K562 (cell line): ENCODE measurements at regions not wholly inside any gene's neighbourhood (a gene's known extent, or its start where the extent isn't known, plus 50 kb on each side); places are given as distances from the start of the nearest gene placed in this dataset.

ENCODE experiments used
- ATAC-seq: fragments of 200-7000 bp; cut with Tn5 transposase; 3 replicates; pipeline ENCODE4 v1.9.1; 2020; ENCODE audit warnings: moderate library complexity
- BruUV-seq: library from RNA; stranded (reverse); fragments of 400-500 nt; replicated peaks from 2 replicates; lab custom pipeline; 2021; lab: Mats Ljungman, UMichigan
- CTCF ChIA-PET: fragments of 300-600 bp; formaldehyde crosslinking; extraction: SDS; loops from one replicate; lab custom pipeline; 2021; ENCODE audit warnings: low intra/inter-chr PET ratio; lab: Yijun Ruan, JAX
- POLR2A ChIA-PET: fragments of 300-600, 350-650 bp; sonication (Branson Sonifier 250); formaldehyde crosslinking; extraction: SDS; loops from one replicate; lab custom pipeline; 2021; ENCODE audit warnings: antibody characterized with exemption, inconsistent platforms; lab: Yijun Ruan, JAX
- DNase-seq, 4 experiments: peaks; one replicate each; pipeline versions ENCODE4 v3.0.0 to v3.0.0-alpha.2; 2011 to 2018; ENCODE audit warnings: low spot score in 3 of 4, mixed read lengths in 3 of 4; ENCODE audit errors: extremely low read depth in 1 of 4
- FAIRE-seq: peaks from 2 replicates; lab custom pipeline; 2011; peaks lifted over from hg19 to GRCh38; lab: Jason Lieb, UNC
- H2AFZ ChIP-seq: 2 replicates; pipeline ENCODE4 v1.6.0; 2011; ENCODE audit warnings: low read depth, low read length, control low read depth, inconsistent platforms
- H3K27ac ChIP-seq: fragments of 200-600 bp; 3 replicates; pipeline ENCODE4 v1.8.0; 2011; ENCODE audit warnings: low read depth, mild to moderate bottlenecking, control low read depth, inconsistent platforms, low read length, moderate library complexity, mixed read lengths; ENCODE audit errors: extremely low read depth
- H3K27me3 ChIP-seq, 2 experiments: fragments of 300-600 bp in 1 of 2; 2 replicates in 1 of 2; 3 replicates in 1 of 2; pipeline versions ENCODE4 v1.6.0 to v1.8.0; 2011; ENCODE audit warnings: inconsistent platforms in 2 of 2, low read length in 2 of 2, mild to moderate bottlenecking in 1 of 2, mixed read lengths in 1 of 2, moderate library complexity in 1 of 2; ENCODE audit not compliant: control insufficient read depth in 2 of 2, insufficient read depth in 2 of 2
- H3K36me3 ChIP-seq: fragments of 300-600 bp; 3 replicates; pipeline ENCODE4 v1.8.0; 2011; ENCODE audit warnings: mild to moderate bottlenecking, low read length, inconsistent platforms; ENCODE audit not compliant: control insufficient read depth, insufficient read depth
- H3K4me1 ChIP-seq, 2 experiments: fragments of 200-600 bp in 1 of 2; replicated peaks in 1 of 2; 2 replicates in 1 of 2; 3 replicates in 1 of 2; pipeline versions ENCODE4 v1.5.1 to v1.8.0; 2011; ENCODE audit warnings: inconsistent platforms in 2 of 2, low read length in 2 of 2, mild to moderate bottlenecking in 1 of 2, mixed read lengths in 1 of 2, moderate library complexity in 1 of 2; ENCODE audit not compliant: control insufficient read depth in 2 of 2, insufficient read depth in 2 of 2
- H3K4me2 ChIP-seq: 2 replicates; pipeline ENCODE4 v1.6.1; 2011; ENCODE audit warnings: low read length, control low read depth, inconsistent platforms, mixed read lengths; ENCODE audit not compliant: insufficient read depth
- H3K4me3 ChIP-seq: fragments of 200-600 bp; sonication (generic), shearing (Covaris generic); 2 replicates; pipeline ENCODE4 v1.5.1; 2016; ENCODE audit warnings: control low read depth, inconsistent platforms
- H3K79me2 ChIP-seq: fragments of 200-600 bp; 3 replicates; pipeline ENCODE4 v1.8.0; 2011; ENCODE audit warnings: low read length, inconsistent platforms; ENCODE audit not compliant: control insufficient read depth, insufficient read depth
- H3K9ac ChIP-seq, 2 experiments: 2 replicates each; pipeline versions ENCODE4 v1.6.0 to v1.6.1; 2011; ENCODE audit warnings: low read depth in 2 of 2, low read length in 2 of 2, control low read depth in 1 of 2, inconsistent platforms in 1 of 2, mild to moderate bottlenecking in 1 of 2, mixed read lengths in 1 of 2; ENCODE audit not compliant: insufficient read depth in 1 of 2
- H3K9me1 ChIP-seq: one replicate; pipeline ENCODE4 v1.6.0; 2011; ENCODE audit warnings: inconsistent platforms, mild to moderate bottlenecking, low read length, moderate library complexity; ENCODE audit not compliant: control insufficient read depth, insufficient read depth
- H3K9me3 ChIP-seq: replicated peaks from 2 replicates; pipeline ENCODE4 v1.5.1; 2011; ENCODE audit warnings: low read depth, low read length, inconsistent platforms; ENCODE audit not compliant: control insufficient read depth, insufficient read depth
- H4K20me1 ChIP-seq: replicated peaks from 2 replicates; pipeline ENCODE4 v1.6.1; 2011; ENCODE audit warnings: low read length, inconsistent platforms, mixed read lengths; ENCODE audit not compliant: control insufficient read depth, insufficient read depth
- CBX2 ChIP-seq: fragments of 200-600 bp; sonication (generic); IDR thresholded peaks from one replicate; pipeline ENCODE4 v1.6.1; 2012; ENCODE audit warnings: mild to moderate bottlenecking, low read length, inconsistent platforms; ENCODE audit not compliant: insufficient read depth, poor library complexity, severe bottlenecking
- CC2D1A ChIP-seq: fragments of 450-650 bp; IDR thresholded peaks from 2 replicates; pipeline ENCODE4 v1.6.1; 2017; ENCODE audit warnings: mild to moderate bottlenecking
- CTBP1 ChIP-seq: fragments of 450-650 bp; IDR thresholded peaks from 2 replicates; pipeline ENCODE4 v1.6.1; 2016; ENCODE audit warnings: borderline replicate concordance
- DLX4 ChIP-seq: fragments of 250-450 bp; sonication (Bioruptor Pico); IDR thresholded peaks from 2 replicates; pipeline ENCODE4 v1.6.1; 2021; ENCODE audit warnings: mild to moderate bottlenecking
- NCOA6 ChIP-seq: fragments of 450-650 bp; IDR thresholded peaks from 2 replicates; pipeline ENCODE4 v1.6.1; 2017; ENCODE audit warnings: mild to moderate bottlenecking
- NELFE ChIP-seq: IDR thresholded peaks from 2 replicates; pipeline ENCODE4 v1.6.1; 2011; ENCODE audit warnings: mild to moderate bottlenecking; ENCODE audit not compliant: insufficient read depth, insufficient read length
- ZFPM2 ChIP-seq: fragments of 250-450 bp; sonication (Bioruptor Pico); IDR thresholded peaks from 2 replicates; pipeline ENCODE4 v1.5.1; 2022; ENCODE audit warnings: mild to moderate bottlenecking
- ZNF311 ChIP-seq: fragments of 250-450 bp; sonication (Bioruptor Pico); IDR thresholded peaks from 2 replicates; pipeline ENCODE4 v1.4.0; 2020; ENCODE audit warnings: mild to moderate bottlenecking, moderate library complexity
- WGBS: fragments of 100-300 bp; shearing (Covaris generic); methylation state at CpG from one replicate; pipeline ENCODE4 v1.1.6; 2016; ENCODE audit warnings: low coverage, mixed read lengths; ENCODE audit not compliant: insufficient coverage; ENCODE audit errors: missing lambda C conversion rate; 5-methylcytosine and 5-hydroxymethylcytosine counted together
- in situ Hi-C: fragments of 300-500 bp; cut with MboI; formaldehyde crosslinking; loops from 4 replicates; pipeline ENCODE4 v1.15.0; 2018; ENCODE audit warnings: inconsistent platforms, mixed read lengths
- intact Hi-C: fragments of 100-400 bp; cut with micrococcal nuclease; formaldehyde crosslinking; loops from 2 replicates; pipeline ENCODE4 v1.14.2; 2022
- TF ChIP-seq, protein P1 (sequence below), 2 experiments: fragments of 450-650 bp; formaldehyde crosslinking in 1 of 2; IDR thresholded peaks; 2 replicates each; pipeline versions ENCODE4 v1.4.0 to v1.6.1; 2014 to 2020; ENCODE audit warnings: mild to moderate bottlenecking in 2 of 2, borderline replicate concordance in 1 of 2, low read depth in 1 of 2

DNA sequence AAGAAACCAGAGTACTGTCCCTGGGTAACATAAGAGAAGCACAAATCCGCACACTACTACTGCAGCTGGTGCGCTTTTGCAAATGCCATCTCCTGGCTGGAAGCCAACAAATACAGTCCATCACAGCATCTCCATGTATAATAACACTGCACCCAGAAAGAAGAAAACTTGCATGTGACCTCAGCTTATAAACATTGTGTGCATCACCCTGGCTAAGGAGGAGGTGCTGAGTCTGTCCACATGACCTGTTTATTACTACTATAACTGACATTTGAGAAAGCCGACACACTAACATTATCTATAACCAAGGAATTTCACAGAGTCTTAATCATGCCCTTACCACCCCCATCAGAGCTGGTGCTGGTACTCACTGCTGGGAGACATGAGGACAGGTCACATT is 516.8 kb downstream of the CFAP47 start:
- no peak overlapping the region for H3K27ac ChIP-seq
- no peak for TF ChIP-seq CC2D1A
- TF ChIP-seq CTBP1, result no peak
- no peak for TF ChIP-seq CBX2
- no peak for TF ChIP-seq DLX4 (CRISPR knock-in tag)
- no peak for TF ChIP-seq NELFE
- H3K4me3 ChIP-seq, result no peak overlapping the region
- no peaks in the 10 kb centered on the region for H3K4me1 ChIP-seq
- POLR2A ChIA-PET, result interaction anchor here (0.6 kb wide), 1 partner anchor 245 kb away, joined by 3 read pairs; no protein-coding TSS in a partner anchor
- BruUV-seq, result no TSS peak
- H3K9me3 ChIP-seq, result no peaks in the 10 kb centered on the region
- FAIRE-seq (no peak), ATAC-seq (no peak), DNase-seq (no peak)
- in situ Hi-C loops, result no loop called here
- no peaks in the 10 kb centered on the region for H3K27me3 ChIP-seq
- no peaks in the 10 kb centered on the region for H4K20me1 ChIP-seq
- H3K36me3 ChIP-seq, result no peaks in the 10 kb centered on the region
- WGBS, result 3% methylated on average over 3 of the region's 3 CpGs
- intact Hi-C loops, result no loop called here
- H3K9me1 ChIP-seq, result no peaks in the 10 kb centered on the region
- CTCF ChIA-PET, result no interaction called here
- no peak overlapping the region for H3K9ac ChIP-seq
- H3K79me2 ChIP-seq, result no peaks in the 10 kb centered on the region
- H3K4me2 ChIP-seq, result no peak overlapping the region
- no peak overlapping the region for H2AFZ ChIP-seq

DNA sequence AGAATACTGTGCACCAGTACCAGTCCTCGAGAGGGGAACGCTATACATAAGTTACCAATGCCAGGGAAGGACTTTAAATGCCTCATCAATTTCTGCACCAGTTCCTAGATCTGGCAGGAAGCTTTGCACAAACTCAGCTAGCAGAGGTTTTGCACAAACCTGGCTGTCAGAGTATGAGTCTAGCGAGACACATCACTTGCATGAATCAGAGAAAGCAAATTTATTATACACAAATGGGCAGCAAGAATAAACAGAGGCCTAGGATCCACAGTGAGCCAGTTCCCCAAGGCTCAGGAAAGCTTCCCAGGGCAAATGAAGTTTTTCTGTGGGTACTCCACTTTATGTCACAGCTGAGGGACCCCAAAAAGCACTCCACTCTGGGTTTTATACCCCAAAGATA is 523.5 kb downstream of the CFAP47 start:
- H3K27me3 ChIP-seq, result no peaks in the 10 kb centered on the region
- no peak overlapping the region for H3K9ac ChIP-seq
- H3K9me3 ChIP-seq, result no peaks in the 10 kb centered on the region
- no peaks in the 10 kb centered on the region for H3K79me2 ChIP-seq
- H4K20me1 ChIP-seq, result no peaks in the 10 kb centered on the region
- POLR2A ChIA-PET, result no interaction called here
- no peak overlapping the region for H3K4me2 ChIP-seq
- BruUV-seq, result no TSS peak
- intact Hi-C loops (no loop called here), in situ Hi-C loops (no loop called here)
- no peak overlapping the region for H2AFZ ChIP-seq
- DNase-seq, result no peak
- H3K4me3 ChIP-seq, result no peak overlapping the region
- no peak overlapping the region for H3K27ac ChIP-seq
- no peaks in the 10 kb centered on the region for H3K36me3 ChIP-seq
- CTCF ChIA-PET, result no interaction called here
- no peak for ATAC-seq
- H3K9me1 ChIP-seq, result no peaks in the 10 kb centered on the region
- WGBS, result 0% methylated on average over 3 of the region's 3 CpGs
- no peak for FAIRE-seq
- no peaks in the 10 kb centered on the region for H3K4me1 ChIP-seq
- TF ChIP-seq ZNF311 (CRISPR knock-in tag) (no peak), ZFPM2 (CRISPR knock-in tag) (no peak), NCOA6 (no peak)
- TF ChIP-seq, protein P1, sequence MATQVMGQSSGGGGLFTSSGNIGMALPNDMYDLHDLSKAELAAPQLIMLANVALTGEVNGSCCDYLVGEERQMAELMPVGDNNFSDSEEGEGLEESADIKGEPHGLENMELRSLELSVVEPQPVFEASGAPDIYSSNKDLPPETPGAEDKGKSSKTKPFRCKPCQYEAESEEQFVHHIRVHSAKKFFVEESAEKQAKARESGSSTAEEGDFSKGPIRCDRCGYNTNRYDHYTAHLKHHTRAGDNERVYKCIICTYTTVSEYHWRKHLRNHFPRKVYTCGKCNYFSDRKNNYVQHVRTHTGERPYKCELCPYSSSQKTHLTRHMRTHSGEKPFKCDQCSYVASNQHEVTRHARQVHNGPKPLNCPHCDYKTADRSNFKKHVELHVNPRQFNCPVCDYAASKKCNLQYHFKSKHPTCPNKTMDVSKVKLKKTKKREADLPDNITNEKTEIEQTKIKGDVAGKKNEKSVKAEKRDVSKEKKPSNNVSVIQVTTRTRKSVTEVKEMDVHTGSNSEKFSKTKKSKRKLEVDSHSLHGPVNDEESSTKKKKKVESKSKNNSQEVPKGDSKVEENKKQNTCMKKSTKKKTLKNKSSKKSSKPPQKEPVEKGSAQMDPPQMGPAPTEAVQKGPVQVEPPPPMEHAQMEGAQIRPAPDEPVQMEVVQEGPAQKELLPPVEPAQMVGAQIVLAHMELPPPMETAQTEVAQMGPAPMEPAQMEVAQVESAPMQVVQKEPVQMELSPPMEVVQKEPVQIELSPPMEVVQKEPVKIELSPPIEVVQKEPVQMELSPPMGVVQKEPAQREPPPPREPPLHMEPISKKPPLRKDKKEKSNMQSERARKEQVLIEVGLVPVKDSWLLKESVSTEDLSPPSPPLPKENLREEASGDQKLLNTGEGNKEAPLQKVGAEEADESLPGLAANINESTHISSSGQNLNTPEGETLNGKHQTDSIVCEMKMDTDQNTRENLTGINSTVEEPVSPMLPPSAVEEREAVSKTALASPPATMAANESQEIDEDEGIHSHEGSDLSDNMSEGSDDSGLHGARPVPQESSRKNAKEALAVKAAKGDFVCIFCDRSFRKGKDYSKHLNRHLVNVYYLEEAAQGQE (IDR thresholded peaks at IDR 0.05; ENCODE audit: borderline replicate concordance), result no peak
- TF ChIP-seq, protein P1 (CRISPR knock-in tag; IDR thresholded peaks at IDR 0.05; ENCODE audit: low read depth), result no peak
